Neural progenitor cell (in vitro differentiated cells): ENCODE measurements at regions not wholly inside any gene's neighbourhood (a gene's known extent, or its start where the extent isn't known, plus 50 kb on each side); places are given as distances from the start of the nearest gene placed in this dataset.

Experiments used
- DNase-seq: peaks from one replicate; pipeline ENCODE4 v3.0.0-alpha.2; 2016; ENCODE audit warnings: low spot score
- H2AFZ ChIP-seq: fragments of 200-600 bp; sonication (generic); replicated peaks from 2 replicates; pipeline ENCODE4 v1.6.1; 2016; ENCODE audit warnings: antibody characterized with exemption
- H3F3A ChIP-seq: fragments of 200-600 bp; sonication (generic); 2 replicates; pipeline ENCODE4 v1.6.1; 2016; ENCODE audit warnings: antibody characterized with exemption, low read depth
- H3K27ac ChIP-seq: fragments of 200-600 bp; sonication (generic); 2 replicates; pipeline ENCODE4 v1.5.1; 2016; ENCODE audit warnings: mild to moderate bottlenecking
- H3K27me3 ChIP-seq: fragments of 200-600 bp; sonication (generic); 2 replicates; pipeline ENCODE4 v1.6.1; 2016; ENCODE audit warnings: mild to moderate bottlenecking, moderate library complexity
- H3K36me3 ChIP-seq: fragments of 200-600 bp; sonication (generic); 2 replicates; pipeline ENCODE4 v1.5.1; 2016
- H3K4me1 ChIP-seq: fragments of 200-600 bp; sonication (generic); 2 replicates; pipeline ENCODE4 v1.6.1; 2016; ENCODE audit warnings: mixed run types
- H3K4me2 ChIP-seq: fragments of 200-600 bp; sonication (generic); 2 replicates; pipeline ENCODE4 v1.6.1; 2016
- H3K4me3 ChIP-seq: fragments of 200-600 bp; sonication (generic); 2 replicates; pipeline ENCODE4 v1.5.1; 2016
- H3K79me2 ChIP-seq: fragments of 200-600 bp; sonication (generic); 2 replicates; pipeline ENCODE4 v1.6.1; 2016; ENCODE audit warnings: low read depth
- H3K9ac ChIP-seq: fragments of 200-600 bp; sonication (generic); 2 replicates; pipeline ENCODE4 v1.6.1; 2016
- H3K9me3 ChIP-seq: fragments of 200-600 bp; sonication (generic); 2 replicates; pipeline ENCODE4 v1.5.1; 2016; ENCODE audit warnings: low read depth
- H4K20me1 ChIP-seq: fragments of 200-600 bp; sonication (generic); 2 replicates; pipeline ENCODE4 v1.6.1; 2016; ENCODE audit warnings: low read depth
- H3K27ac Mint-ChIP-seq: 3 replicates; pipeline ENCODE4 v1.8.0; 2021; ENCODE audit warnings: mixed read lengths
- H3K27me3 Mint-ChIP-seq: 2 replicates; pipeline ENCODE4 v1.8.0; 2022; ENCODE audit warnings: low read depth, mild to moderate bottlenecking, inconsistent platforms, moderate library complexity, mixed read lengths; ENCODE audit not compliant: insufficient read depth
- H3K36me3 Mint-ChIP-seq: 3 replicates; pipeline ENCODE4 v1.8.0; 2021; ENCODE audit warnings: mixed read lengths
- H3K4me1 Mint-ChIP-seq: 3 replicates; pipeline ENCODE4 v1.8.0; 2021; ENCODE audit warnings: mixed read lengths
- H3K4me3 Mint-ChIP-seq: 3 replicates; pipeline ENCODE4 v1.8.0; 2021; ENCODE audit warnings: mild to moderate bottlenecking, moderate library complexity, mixed read lengths
- H3K9me3 Mint-ChIP-seq: 3 replicates; pipeline ENCODE4 v1.8.0; 2020; ENCODE audit warnings: mixed read lengths
- CTCF ChIP-seq: fragments of 200-600 bp; sonication (generic); IDR thresholded peaks from 2 replicates; pipeline ENCODE4 v1.5.1; 2017; ENCODE audit warnings: antibody characterized with exemption, mild to moderate bottlenecking
- EZH2 ChIP-seq: fragments of 200-600 bp; sonication (generic); IDR thresholded peaks from 2 replicates; pipeline ENCODE4 v1.6.1; 2017; ENCODE audit warnings: antibody characterized with exemption, mild to moderate bottlenecking, moderate library complexity
- EZH2phosphoT487 ChIP-seq: fragments of 200-600 bp; sonication (generic); IDR thresholded peaks from 2 replicates; pipeline ENCODE4 v1.6.1; 2017; ENCODE audit warnings: antibody characterized with exemption

- Histone ChIP-seq H3K27ac (no peak overlapping the region), H3K27me3 (no peaks in the 10 kb centered on the region), H4K20me1 (no peaks in the 10 kb centered on the region), H3K36me3 (no peaks in the 10 kb centered on the region), H3F3A (no peaks in the 10 kb centered on the region), H3K4me3 (no peak overlapping the region), H2AFZ (no peak overlapping the region), H3K79me2 (no peaks in the 10 kb centered on the region), H3K4me1 (no peaks in the 10 kb centered on the region), H3K9me3 (no peaks in the 10 kb centered on the region), H3K9ac (no peak overlapping the region), H3K4me2 (no peak overlapping the region)
- Mint-ChIP-seq H3K36me3 (peaks cover 2% of the 10 kb centered on the region), H3K9me3 (peaks cover 3% of the 10 kb centered on the region), H3K27ac (no peak overlapping the region), H3K4me1 (peaks cover 31% of the 10 kb centered on the region), H3K4me3 (no peak overlapping the region), H3K27me3 (no peaks in the 10 kb centered on the region)
- DNase-seq: no peak
- TF ChIP-seq EZH2phosphoT487: no peak
Measured at GRCh38 chr17:70769956-70770355, 600.6 kb downstream of the KCNJ2 start.

- Histone ChIP-seq H3K4me1 (no peaks in the 10 kb centered on the region), H3K36me3 (no peaks in the 10 kb centered on the region), H3K4me2 (no peak overlapping the region), H3K4me3 (no peak overlapping the region), H3K79me2 (no peaks in the 10 kb centered on the region), H2AFZ (no peak overlapping the region), H3K27ac (no peak overlapping the region), H3K9ac (no peak overlapping the region), H4K20me1 (no peaks in the 10 kb centered on the region), H3F3A (no peaks in the 10 kb centered on the region), H3K27me3 (no peaks in the 10 kb centered on the region), H3K9me3 (no peaks in the 10 kb centered on the region)
- no peak for DNase-seq
- no peak overlapping the region for H3K27ac Mint-ChIP-seq
- H3K9me3 Mint-ChIP-seq: peaks cover 3% of the 10 kb centered on the region
- H3K36me3 Mint-ChIP-seq: peaks cover 2% of the 10 kb centered on the region
- H3K27me3 Mint-ChIP-seq: no peaks in the 10 kb centered on the region
- no peak for TF ChIP-seq CTCF
- no peak for TF ChIP-seq EZH2
- no peak for TF ChIP-seq EZH2phosphoT487
- peaks cover 26% of the 10 kb centered on the region for H3K4me1 Mint-ChIP-seq
- H3K4me3 Mint-ChIP-seq: no peak overlapping the region
Measured at GRCh38 chr17:70771804-70772386, 602.6 kb downstream of the KCNJ2 start.

GRCh38 chr17:70772761-70773160, 603.4 kb downstream of the KCNJ2 start:
- Histone ChIP-seq H3K4me1 (no peaks in the 10 kb centered on the region), H3F3A (no peaks in the 10 kb centered on the region), H3K27ac (no peak overlapping the region), H3K27me3 (no peaks in the 10 kb centered on the region), H3K9ac (no peak overlapping the region), H3K4me3 (no peak overlapping the region), H3K36me3 (no peaks in the 10 kb centered on the region), H2AFZ (no peak overlapping the region), H3K79me2 (no peaks in the 10 kb centered on the region), H3K4me2 (no peak overlapping the region), H3K9me3 (no peaks in the 10 kb centered on the region), H4K20me1 (no peaks in the 10 kb centered on the region)
- Mint-ChIP-seq H3K9me3 (peaks cover 3% of the 10 kb centered on the region), H3K27me3 (no peaks in the 10 kb centered on the region), H3K4me1 (peaks cover 26% of the 10 kb centered on the region), H3K4me3 (no peak overlapping the region), H3K27ac (no peak overlapping the region), H3K36me3 (peaks cover 2% of the 10 kb centered on the region)
- TF ChIP-seq CTCF (no peak), EZH2phosphoT487 (no peak), EZH2 (no peak)
- DNase-seq: no peak

GRCh38 chr17:70773258-70773657, 603.9 kb downstream of the KCNJ2 start:
- Histone ChIP-seq H3K9ac (no peak overlapping the region), H3K4me1 (no peaks in the 10 kb centered on the region), H3F3A (no peaks in the 10 kb centered on the region), H2AFZ (no peak overlapping the region), H3K36me3 (no peaks in the 10 kb centered on the region), H3K4me3 (no peak overlapping the region), H3K27me3 (no peaks in the 10 kb centered on the region), H3K27ac (no peak overlapping the region), H3K4me2 (no peak overlapping the region), H3K9me3 (no peaks in the 10 kb centered on the region), H4K20me1 (no peaks in the 10 kb centered on the region), H3K79me2 (no peaks in the 10 kb centered on the region)
- H3K27ac Mint-ChIP-seq: no peak overlapping the region
- H3K27me3 Mint-ChIP-seq: no peaks in the 10 kb centered on the region
- peaks cover 24% of the 10 kb centered on the region for H3K4me1 Mint-ChIP-seq
- TF ChIP-seq CTCF: no peak
- TF ChIP-seq EZH2: no peak
- no peak for TF ChIP-seq EZH2phosphoT487
- no peak overlapping the region for H3K4me3 Mint-ChIP-seq
- no peak for DNase-seq
- H3K36me3 Mint-ChIP-seq: peaks cover 2% of the 10 kb centered on the region
- H3K9me3 Mint-ChIP-seq: peaks cover 3% of the 10 kb centered on the region
